HUDEP-2 (cell line): ENCODE measurements at regions not wholly inside any gene's neighbourhood (a gene's known extent, or its start where the extent isn't known, plus 50 kb on each side); places are given as distances from the start of the nearest gene placed in this dataset.
"Not testable (repeated sequence)": the region's sequence is repeated elsewhere in the genome, so short reads cannot be mapped to it uniquely, and the experiment has no call there.

Experiments used
- DNase-seq, 76 experiments: peaks; one replicate each; lab custom pipeline; 2025; ENCODE audit not compliant: unreplicated experiment in 76 of 76; lab: John Stamatoyannopoulos, UW

DNA sequence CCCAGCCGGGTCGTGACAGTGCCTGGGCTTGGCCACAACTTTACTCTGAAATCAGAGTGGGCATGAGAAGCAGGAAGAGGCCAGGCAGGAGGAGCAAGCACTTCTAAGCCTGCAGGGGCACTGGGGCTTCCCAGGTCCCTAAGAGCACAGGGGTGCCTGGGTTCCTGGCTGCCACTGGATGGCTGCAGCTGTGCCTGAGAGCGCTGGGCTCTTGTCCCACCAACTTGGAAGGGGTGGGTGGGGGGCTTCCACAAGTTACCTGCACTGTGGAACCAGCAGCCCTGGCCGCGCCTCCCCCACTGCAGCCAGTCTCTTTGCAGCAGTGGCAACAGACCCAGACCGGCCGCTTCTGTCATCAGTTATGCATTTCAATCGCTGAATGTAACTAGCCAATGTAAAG, 434.7 kb upstream of the GRM3 start:
- DNase-seq = no peak

DNA sequence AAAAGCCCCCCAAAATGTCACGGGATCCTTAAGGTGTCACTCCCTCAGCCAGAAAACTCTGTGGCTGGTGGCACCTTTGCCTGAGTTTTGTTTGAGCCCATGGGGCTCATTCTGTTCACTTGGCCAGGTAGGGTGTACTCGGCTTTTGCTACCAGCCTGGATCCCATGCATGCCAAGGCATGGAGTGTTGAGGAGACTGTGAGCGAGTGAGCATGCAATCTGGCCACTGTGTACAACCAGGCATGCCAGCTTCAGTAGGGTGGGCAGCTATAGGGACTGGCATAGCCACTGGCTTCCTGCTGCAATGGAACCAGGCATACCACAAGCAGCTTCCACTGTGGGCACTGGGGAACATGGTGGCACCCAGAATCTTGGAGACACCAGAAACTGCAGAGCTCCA, 436.0 kb upstream of the GRM3 start:
- DNase-seq = no peak

DNA sequence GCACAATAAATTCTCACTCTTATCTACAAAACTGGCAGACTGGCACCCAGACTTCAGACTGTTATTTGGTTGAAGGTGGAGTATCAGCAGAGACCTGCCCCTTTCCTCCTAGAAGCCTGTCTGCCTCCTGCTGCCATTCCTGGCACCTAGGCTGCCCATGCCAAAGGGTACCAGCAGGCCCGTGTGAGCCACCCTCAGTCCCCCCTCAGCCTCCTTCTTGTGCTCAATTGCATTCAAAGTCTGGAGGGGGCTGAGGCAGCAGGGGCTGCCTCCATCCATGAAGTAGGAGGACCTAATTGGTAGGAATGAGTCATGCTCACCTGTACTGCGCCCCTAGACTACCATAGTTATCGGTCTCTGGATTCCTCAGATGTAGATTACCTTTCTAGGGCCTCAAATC, 440.9 kb upstream of the GRM3 start:
- DNase-seq = no peak

DNA sequence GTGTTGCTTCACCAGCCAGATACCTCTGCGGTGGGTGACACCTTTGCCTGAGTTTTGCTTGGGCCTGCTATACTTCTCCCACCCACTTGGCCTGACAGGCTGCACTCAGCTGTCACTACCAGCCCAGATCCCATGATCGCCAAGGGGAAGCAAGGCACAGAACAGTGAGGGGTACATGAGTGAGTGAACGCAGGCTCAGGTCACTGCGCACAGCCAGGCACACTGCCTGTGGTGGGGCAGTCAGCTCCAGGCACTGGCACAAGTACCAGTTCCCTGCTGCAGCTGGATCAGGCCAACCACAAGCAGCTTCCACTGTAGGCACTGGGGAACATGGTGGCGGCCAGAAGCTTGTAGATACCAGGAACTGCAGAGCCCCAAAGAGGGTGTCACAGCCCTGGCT, 441.9 kb upstream of the GRM3 start:
- no peak for DNase-seq

GRCh38 chr7:86199881-86200614, 443.7 kb upstream of the GRM3 start:
- DNase-seq = no peak

- no peak for DNase-seq
Measured at GRCh38 chr7:86190351-86190750, 453.4 kb upstream of the GRM3 start.

DNA sequence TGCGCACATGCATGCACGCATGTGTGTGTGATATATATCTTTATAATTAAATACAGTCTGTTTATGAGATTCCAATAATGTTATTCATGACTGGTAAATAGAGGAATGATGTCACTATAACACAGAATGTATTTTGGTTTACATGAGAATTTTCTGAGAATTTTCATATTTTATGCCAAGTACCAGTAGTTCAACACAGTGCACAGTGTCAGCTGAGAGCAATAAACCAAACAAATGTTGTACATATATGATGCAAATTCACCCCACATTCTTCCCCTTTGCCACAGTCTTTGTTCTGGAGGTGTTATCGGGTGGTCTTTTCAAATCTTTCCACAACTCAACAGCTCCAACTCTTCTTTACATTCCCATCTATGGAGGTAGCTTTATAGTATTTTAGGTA, 462.2 kb upstream of the GRM3 start:
- no peak for DNase-seq

DNA sequence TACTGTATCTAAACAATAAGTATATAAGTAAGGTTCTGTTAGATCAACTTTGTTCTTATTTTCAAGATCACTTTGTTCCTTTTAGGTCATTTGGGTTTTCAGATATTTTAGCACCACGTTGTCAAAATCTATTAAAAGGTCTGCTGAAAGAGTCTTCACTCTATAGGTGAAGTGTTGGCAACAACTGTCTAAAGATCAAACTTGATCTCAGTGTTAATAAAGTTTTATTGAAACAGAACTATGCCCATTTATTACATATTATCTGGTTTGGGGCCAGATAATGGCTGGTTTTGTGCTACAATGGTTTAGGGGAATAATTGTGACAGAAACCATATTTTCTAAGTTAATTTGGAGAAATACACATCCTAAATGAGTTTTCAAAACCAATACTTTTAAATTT, 478.9 kb upstream of the GRM3 start:
- DNase-seq = no peak

DNA sequence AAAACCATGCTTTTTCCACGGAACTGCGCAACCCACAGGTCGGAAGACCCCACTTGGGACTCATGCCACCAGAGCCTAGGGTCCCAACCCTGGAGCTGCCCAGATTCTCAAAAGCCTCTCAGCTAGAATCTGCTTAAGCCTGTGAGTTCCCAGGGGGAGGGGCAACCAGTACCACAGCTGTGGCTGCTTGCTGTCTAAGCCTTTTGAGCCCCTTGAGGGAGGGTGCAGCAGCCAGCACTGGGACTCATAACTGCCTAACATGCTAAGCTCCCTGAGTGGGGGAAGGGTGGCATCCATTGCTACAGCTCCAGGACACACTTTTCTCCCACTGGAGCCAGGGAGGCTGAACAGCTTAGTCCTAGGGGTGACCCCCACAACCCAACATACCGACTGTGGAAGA, 485.6 kb upstream of the GRM3 start:
- DNase-seq = no peak

DNA sequence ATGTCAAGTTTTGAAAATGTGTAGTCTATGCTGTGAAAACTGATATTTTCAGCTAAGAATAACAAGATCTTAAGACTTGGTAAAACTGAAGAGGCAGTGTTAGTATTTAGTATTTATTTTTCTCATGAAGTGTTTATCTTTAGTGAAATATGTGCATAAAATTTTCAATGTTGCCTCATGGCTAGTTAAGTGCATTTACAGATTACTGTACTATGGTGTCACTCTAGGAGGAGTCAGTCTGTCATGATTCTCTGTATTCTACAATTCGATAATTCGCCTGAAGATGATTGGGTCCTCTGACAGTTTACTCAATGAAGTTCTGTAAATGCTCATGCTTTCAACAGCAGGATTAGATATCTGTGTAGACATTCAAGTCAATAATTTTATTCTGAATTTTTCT, 488.1 kb upstream of the GRM3 start:
- no peak for DNase-seq

- no peak for DNase-seq
Measured at GRCh38 chr7:86152926-86153325, 490.8 kb upstream of the GRM3 start.

DNA sequence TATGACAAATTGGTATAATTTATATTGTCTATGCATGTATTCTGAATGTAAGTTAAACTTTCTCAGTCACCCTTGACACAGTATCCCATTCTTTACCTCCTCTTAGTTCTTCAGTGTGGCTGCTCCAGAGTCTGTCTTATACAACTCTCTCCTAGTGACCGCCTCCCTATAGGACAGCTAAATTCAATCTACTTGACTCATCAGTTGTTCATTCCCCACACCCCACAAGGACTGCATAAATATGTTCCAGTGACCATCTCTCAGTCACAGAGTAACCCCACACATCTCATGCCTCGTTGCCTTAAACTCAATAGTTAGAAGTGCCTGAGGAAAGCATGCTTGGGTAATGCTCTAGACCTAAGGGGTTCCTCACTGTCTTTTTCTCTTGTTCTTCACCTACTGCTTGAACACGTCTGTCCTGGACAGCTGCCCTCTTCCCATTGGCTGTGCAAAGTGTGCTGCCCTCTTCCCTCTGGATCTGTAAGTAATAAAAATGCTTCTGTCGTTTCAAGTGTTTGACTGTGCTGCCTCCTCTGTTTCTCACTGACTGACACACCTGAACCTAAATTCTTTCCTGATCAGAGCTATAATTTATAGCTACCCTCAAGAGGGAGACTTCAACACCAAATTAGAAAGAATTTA, 494.6 kb upstream of the GRM3 start:
- no peak for DNase-seq

GRCh38 chr7:86148501-86148900, 495.2 kb upstream of the GRM3 start:
- no peak for DNase-seq

DNA sequence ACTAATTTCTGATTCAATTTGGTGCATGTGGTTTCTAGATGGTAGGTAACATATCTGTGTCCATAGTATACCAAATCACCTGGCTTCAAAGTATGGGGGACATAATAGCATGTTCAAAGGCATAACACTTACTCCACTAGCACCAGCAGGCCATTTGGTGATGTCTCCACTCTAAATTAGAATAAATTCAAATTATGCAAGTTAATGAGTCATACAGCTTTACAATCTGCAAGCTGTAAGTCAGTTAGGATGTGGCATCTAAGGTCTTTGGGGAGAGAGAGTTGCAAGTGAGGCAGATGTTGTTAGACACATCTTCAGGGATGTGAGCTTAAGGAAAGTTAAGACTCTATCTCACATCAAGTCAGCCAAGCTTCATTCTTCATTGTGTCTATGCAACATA, 506.4 kb upstream of the GRM3 start:
- DNase-seq = no peak

- DNase-seq = peak in 1 of 76 experiments; percentile 35
Measured at GRCh38 chr7:86130268-86130667, 513.4 kb upstream of the GRM3 start.

DNA sequence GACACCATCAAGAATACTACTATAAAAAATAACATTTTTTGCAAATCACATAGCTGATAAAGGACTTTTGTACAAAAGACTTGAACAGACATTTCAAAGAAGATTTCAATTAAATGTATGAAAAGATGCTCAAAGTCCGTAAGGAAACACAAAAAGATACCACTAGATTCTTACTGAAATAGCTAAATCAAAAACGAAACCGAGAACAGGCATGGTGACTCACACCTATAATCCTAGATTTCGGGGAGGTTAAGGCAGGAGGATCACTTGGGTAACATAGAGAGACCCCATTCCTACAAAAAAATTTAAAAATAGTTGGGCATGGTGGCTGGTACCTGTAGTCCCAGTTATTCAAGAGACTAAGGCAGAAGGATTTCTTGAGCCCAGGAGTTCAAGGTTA, 520.2 kb upstream of the GRM3 start:
- no peak for DNase-seq

GRCh38 chr7:86094166-86094669, 549.5 kb upstream of the GRM3 start:
- no peak for DNase-seq

- DNase-seq = no peak
Measured at GRCh38 chr7:86091369-86091768, 552.3 kb upstream of the GRM3 start.

GRCh38 chr7:86089455-86089854, 554.3 kb upstream of the GRM3 start:
- no peak for DNase-seq

- not testable (repeated sequence) for DNase-seq
Measured at GRCh38 chr7:86064572-86064971, 579.1 kb upstream of the GRM3 start.

GRCh38 chr7:86058649-86059048, 585.1 kb upstream of the GRM3 start:
- DNase-seq = no peak

- no peak for DNase-seq
Measured at GRCh38 chr7:86050918-86051317, 592.8 kb upstream of the GRM3 start.
